ENCODE measurements at regions not wholly inside any gene's neighbourhood (a gene's known extent, or its start where the extent isn't known, plus 50 kb on each side); places are given as distances from the start of the nearest gene placed in this dataset.

DNA sequence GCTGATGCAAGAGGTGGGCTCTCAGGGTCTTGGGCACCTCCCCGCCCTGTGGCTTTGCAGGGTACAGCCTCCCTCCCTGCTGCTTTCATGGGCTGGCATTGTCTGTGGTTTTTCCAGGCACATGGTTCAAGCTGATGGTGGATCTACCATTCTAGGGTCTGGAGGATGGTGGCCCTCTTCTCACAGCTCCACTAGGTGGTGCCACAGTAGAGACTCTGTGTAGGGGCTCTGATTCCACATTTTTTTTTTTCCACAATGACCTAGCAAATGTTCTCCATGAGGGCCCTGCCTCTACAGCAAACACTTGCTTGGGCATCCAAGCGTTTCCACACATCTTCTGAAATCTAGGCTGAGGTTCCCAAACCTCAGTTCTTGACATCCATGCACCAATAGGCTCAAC lies 657.9 kb upstream of the CT83 start:
- Mint-ChIP-seq H3K27ac (ENCODE audit: unreplicated experiment) (no peak overlapping the region), H3K4me3 (ENCODE audit: unreplicated experiment) (no peak overlapping the region), H3K4me1 (ENCODE audit: unreplicated experiment) (no peaks in the 10 kb centered on the region), H3K27me3 (ENCODE audit: unreplicated experiment) (no peaks in the 10 kb centered on the region), H3K36me3 (ENCODE audit: unreplicated experiment) (no peaks in the 10 kb centered on the region), H3K9me3 (ENCODE audit: unreplicated experiment) (peaks cover 54% of the 10 kb centered on the region)
- DNase-seq (ENCODE audit: extremely low spot score, unreplicated experiment): no peak
- TF ChIP-seq, protein P1, sequence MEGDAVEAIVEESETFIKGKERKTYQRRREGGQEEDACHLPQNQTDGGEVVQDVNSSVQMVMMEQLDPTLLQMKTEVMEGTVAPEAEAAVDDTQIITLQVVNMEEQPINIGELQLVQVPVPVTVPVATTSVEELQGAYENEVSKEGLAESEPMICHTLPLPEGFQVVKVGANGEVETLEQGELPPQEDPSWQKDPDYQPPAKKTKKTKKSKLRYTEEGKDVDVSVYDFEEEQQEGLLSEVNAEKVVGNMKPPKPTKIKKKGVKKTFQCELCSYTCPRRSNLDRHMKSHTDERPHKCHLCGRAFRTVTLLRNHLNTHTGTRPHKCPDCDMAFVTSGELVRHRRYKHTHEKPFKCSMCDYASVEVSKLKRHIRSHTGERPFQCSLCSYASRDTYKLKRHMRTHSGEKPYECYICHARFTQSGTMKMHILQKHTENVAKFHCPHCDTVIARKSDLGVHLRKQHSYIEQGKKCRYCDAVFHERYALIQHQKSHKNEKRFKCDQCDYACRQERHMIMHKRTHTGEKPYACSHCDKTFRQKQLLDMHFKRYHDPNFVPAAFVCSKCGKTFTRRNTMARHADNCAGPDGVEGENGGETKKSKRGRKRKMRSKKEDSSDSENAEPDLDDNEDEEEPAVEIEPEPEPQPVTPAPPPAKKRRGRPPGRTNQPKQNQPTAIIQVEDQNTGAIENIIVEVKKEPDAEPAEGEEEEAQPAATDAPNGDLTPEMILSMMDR (IDR thresholded peaks at IDR 0.05): no peak

DNA sequence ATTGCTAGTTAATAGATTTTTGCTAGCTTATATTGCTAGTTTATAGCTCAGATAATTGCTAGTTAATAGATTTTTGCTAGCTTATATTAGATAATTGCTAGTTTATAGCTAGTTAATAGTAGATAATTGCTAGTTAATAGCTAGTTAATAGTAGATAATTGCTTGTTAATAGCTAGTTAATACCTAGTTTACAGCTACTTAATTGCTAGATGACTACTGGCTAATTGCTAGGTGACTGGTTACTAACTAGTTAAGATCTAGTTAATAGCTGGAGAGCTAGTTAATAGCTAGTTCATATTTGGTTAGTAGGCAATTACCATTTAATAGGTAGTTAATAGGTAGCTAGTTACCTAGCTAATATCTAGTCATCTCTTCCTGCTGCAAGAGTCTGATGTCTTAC lies 633.8 kb upstream of the CT83 start:
- Mint-ChIP-seq H3K9me3 (ENCODE audit: unreplicated experiment) (peaks cover 30% of the 10 kb centered on the region), H3K27ac (ENCODE audit: unreplicated experiment) (no peak overlapping the region), H3K4me1 (ENCODE audit: unreplicated experiment) (no peaks in the 10 kb centered on the region), H3K27me3 (ENCODE audit: unreplicated experiment) (no peaks in the 10 kb centered on the region), H3K36me3 (ENCODE audit: unreplicated experiment) (no peaks in the 10 kb centered on the region), H3K4me3 (ENCODE audit: unreplicated experiment) (no peak overlapping the region)
- TF ChIP-seq, protein P1 (IDR thresholded peaks at IDR 0.05): no peak
- DNase-seq (ENCODE audit: extremely low spot score, unreplicated experiment): no peak

DNA sequence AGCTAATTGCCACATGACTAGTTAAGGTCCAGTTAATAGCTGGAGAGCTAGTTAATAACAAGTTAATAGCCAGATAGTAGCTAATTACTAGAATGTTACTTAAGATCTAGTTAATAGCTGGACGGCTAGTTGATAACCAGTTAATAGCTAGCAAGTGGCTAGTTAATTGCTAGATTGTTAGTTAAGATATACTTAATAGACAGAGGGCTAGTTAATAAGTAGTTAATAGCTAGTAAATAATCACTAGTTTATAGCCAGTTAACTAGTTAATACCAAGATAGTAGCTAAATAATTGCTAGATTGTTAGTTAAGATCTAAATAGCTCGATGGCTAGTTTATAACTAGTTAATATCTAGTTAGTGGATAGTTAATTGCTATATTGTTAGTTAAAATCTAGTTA lies 632.6 kb upstream of the CT83 start:
- Mint-ChIP-seq H3K27ac (ENCODE audit: unreplicated experiment) (no peak overlapping the region), H3K9me3 (ENCODE audit: unreplicated experiment) (peaks cover 23% of the 10 kb centered on the region), H3K4me1 (ENCODE audit: unreplicated experiment) (no peaks in the 10 kb centered on the region), H3K4me3 (ENCODE audit: unreplicated experiment) (no peak overlapping the region), H3K36me3 (ENCODE audit: unreplicated experiment) (no peaks in the 10 kb centered on the region), H3K27me3 (ENCODE audit: unreplicated experiment) (no peaks in the 10 kb centered on the region)
- DNase-seq (ENCODE audit: extremely low spot score, unreplicated experiment): no peak
- TF ChIP-seq, protein P1 (IDR thresholded peaks at IDR 0.05): no peak

DNA sequence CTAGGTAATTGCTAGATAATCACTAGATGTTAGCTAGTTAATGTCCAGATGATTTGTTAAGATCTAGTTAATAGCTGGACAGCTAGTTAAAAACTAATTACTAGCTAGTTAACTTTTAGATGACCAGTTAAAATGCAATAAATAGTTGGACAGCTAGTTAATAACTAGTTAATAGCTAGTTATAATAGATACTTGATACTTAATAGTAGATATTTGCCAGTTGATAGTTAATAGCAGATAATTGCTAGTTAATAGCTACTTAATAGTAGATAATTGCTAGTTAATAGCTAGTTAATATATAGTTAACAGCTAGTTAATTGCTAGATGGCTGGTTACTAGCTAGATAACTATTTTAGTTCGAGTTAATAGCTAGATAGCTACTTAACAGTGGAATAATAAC lies 631.4 kb upstream of the CT83 start:
- Mint-ChIP-seq H3K27me3 (ENCODE audit: unreplicated experiment) (no peaks in the 10 kb centered on the region), H3K9me3 (ENCODE audit: unreplicated experiment) (peaks cover 21% of the 10 kb centered on the region), H3K27ac (ENCODE audit: unreplicated experiment) (no peak overlapping the region), H3K4me3 (ENCODE audit: unreplicated experiment) (no peak overlapping the region), H3K36me3 (ENCODE audit: unreplicated experiment) (no peaks in the 10 kb centered on the region), H3K4me1 (ENCODE audit: unreplicated experiment) (no peaks in the 10 kb centered on the region)
- TF ChIP-seq, protein P1 (IDR thresholded peaks at IDR 0.05): no peak
- DNase-seq (ENCODE audit: extremely low spot score, unreplicated experiment): no peak

DNA sequence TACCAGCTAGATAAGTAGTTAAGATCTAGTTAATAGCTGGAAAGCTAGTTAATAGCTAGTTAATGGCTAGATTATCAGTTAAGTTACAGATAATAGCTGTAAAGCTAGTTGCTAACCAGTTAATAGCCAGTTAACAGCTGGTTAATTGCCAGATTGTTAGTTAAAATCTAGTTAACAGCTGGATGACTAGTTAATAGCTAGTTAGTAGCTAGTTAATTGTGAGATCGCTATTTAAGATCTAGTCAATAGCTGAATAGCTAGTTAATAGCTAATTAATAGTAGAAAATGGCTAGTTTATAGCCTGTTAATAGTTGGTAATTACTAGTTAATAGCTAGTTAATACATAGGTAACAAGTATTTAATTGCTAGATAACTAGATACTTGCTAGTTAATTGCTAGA lies 630.5 kb upstream of the CT83 start:
- peaks cover 14% of the 10 kb centered on the region for H3K9me3 Mint-ChIP-seq (ENCODE audit: unreplicated experiment)
- TF ChIP-seq, protein P1 (IDR thresholded peaks at IDR 0.05): no peak
- no peaks in the 10 kb centered on the region for H3K4me1 Mint-ChIP-seq (ENCODE audit: unreplicated experiment)
- DNase-seq (ENCODE audit: extremely low spot score, unreplicated experiment): no peak
- H3K27me3 Mint-ChIP-seq (ENCODE audit: unreplicated experiment): no peaks in the 10 kb centered on the region
- no peaks in the 10 kb centered on the region for H3K36me3 Mint-ChIP-seq (ENCODE audit: unreplicated experiment)
- no peak overlapping the region for H3K4me3 Mint-ChIP-seq (ENCODE audit: unreplicated experiment)
- no peak overlapping the region for H3K27ac Mint-ChIP-seq (ENCODE audit: unreplicated experiment)
